Astrocyte (in vitro differentiated cells and primary cell): ENCODE measurements at regions not wholly inside any gene's neighbourhood (a gene's known extent, or its start where the extent isn't known, plus 50 kb on each side); places are given as distances from the start of the nearest gene placed in this dataset.

Source experiments
- DNase-seq: peaks from one replicate; pipeline ENCODE4 v3.0.0-alpha.2; 2010; ENCODE audit warnings: low read depth
- FAIRE-seq: peaks from 2 replicates; lab custom pipeline; 2011; peaks lifted over from hg19 to GRCh38; lab: Jason Lieb, UNC
- H2AFZ ChIP-seq: 2 replicates; pipeline ENCODE4 v1.6.0; 2012; ENCODE audit warnings: low read depth, low read length, inconsistent platforms
- H3K27ac ChIP-seq: 2 replicates; pipeline ENCODE4 v1.5.1; 2011; ENCODE audit warnings: low read depth, low read length, inconsistent platforms
- H3K27me3 ChIP-seq: 2 replicates; pipeline ENCODE4 v1.6.0; 2011; ENCODE audit warnings: low read length, inconsistent platforms; ENCODE audit not compliant: insufficient read depth
- H3K36me3 ChIP-seq: 2 replicates; pipeline ENCODE4 v1.5.1; 2011; ENCODE audit warnings: low read length, inconsistent platforms; ENCODE audit not compliant: insufficient read depth
- H3K4me1 ChIP-seq: 2 replicates; pipeline ENCODE4 v1.5.1; 2011; ENCODE audit warnings: low read length, inconsistent platforms; ENCODE audit not compliant: insufficient read depth
- H3K4me2 ChIP-seq: 2 replicates; pipeline ENCODE4 v1.6.0; 2012; ENCODE audit warnings: low read length, inconsistent platforms
- H3K4me3 ChIP-seq: 2 replicates; pipeline ENCODE4 v1.5.1; 2011; ENCODE audit warnings: low read depth, mild to moderate bottlenecking, low read length, inconsistent platforms; ENCODE audit not compliant: insufficient read depth
- H3K79me2 ChIP-seq: 2 replicates; pipeline ENCODE4 v1.6.0; 2012; ENCODE audit warnings: mild to moderate bottlenecking, low read length, inconsistent platforms; ENCODE audit not compliant: insufficient read depth
- H3K9ac ChIP-seq: 2 replicates; pipeline ENCODE4 v1.6.0; 2012; ENCODE audit warnings: mild to moderate bottlenecking, low read length, inconsistent platforms
- H3K9me3 ChIP-seq: 2 replicates; pipeline ENCODE4 v1.5.1; 2012; ENCODE audit warnings: low read depth, mild to moderate bottlenecking, low read length, inconsistent platforms; ENCODE audit not compliant: insufficient read depth
- H4K20me1 ChIP-seq: 2 replicates; pipeline ENCODE4 v1.6.0; 2012; ENCODE audit warnings: low read length, inconsistent platforms; ENCODE audit not compliant: insufficient read depth
- H3K27ac Mint-ChIP-seq: one replicate; pipeline ENCODE4 v1.8.0; 2021; ENCODE audit warnings: mild to moderate bottlenecking, mixed read lengths; ENCODE audit not compliant: unreplicated experiment
- H3K27me3 Mint-ChIP-seq: one replicate; pipeline ENCODE4 v1.8.0; 2021; ENCODE audit warnings: low read depth, mixed read lengths; ENCODE audit not compliant: unreplicated experiment
- H3K36me3 Mint-ChIP-seq: one replicate; pipeline ENCODE4 v1.8.0; 2021; ENCODE audit warnings: low read depth, mixed read lengths; ENCODE audit not compliant: unreplicated experiment
- H3K4me1 Mint-ChIP-seq: one replicate; pipeline ENCODE4 v1.8.0; 2021; ENCODE audit warnings: low read depth, mixed read lengths; ENCODE audit not compliant: unreplicated experiment
- H3K4me3 Mint-ChIP-seq: one replicate; pipeline ENCODE4 v1.8.0; 2021; ENCODE audit warnings: mild to moderate bottlenecking, moderate library complexity, mixed read lengths; ENCODE audit not compliant: unreplicated experiment
- H3K9me3 Mint-ChIP-seq: one replicate; pipeline ENCODE4 v1.8.0; 2021; ENCODE audit warnings: mild to moderate bottlenecking, mixed read lengths; ENCODE audit not compliant: unreplicated experiment
- CTCF ChIP-seq: IDR thresholded peaks from 2 replicates; pipeline ENCODE4 v1.5.1; 2011; ENCODE audit warnings: low read depth, mild to moderate bottlenecking, inconsistent platforms, low read length, moderate library complexity; ENCODE audit not compliant: insufficient read depth
- EZH2 ChIP-seq: IDR thresholded peaks from 2 replicates; pipeline ENCODE4 v1.6.1; 2012; ENCODE audit warnings: mild to moderate bottlenecking, low read length, inconsistent platforms; ENCODE audit not compliant: insufficient read depth

DNA sequence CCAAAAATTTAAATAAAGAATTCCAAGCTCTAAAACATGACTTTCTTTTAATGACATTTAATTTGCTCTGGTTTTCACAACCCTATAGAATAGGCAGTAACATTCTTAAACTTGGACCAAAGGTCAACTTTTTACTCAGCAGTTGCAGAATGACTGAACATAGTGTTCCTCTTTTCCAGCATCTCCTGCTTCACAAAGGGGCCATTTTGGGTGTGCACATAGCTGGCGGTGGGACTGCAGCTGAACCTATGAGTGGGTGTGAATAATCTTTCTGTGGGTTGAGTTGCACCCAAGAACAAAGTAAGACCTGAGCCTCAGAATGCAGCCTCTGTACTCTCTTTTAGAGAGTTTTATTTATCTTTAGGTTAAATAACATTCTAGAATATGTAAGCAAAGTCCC is 96.9 kb upstream of the HAPLN1 start:
- no peak overlapping the region for H3K4me3 ChIP-seq
- H3K4me2 ChIP-seq: no peak overlapping the region
- no peaks in the 10 kb centered on the region for H3K27me3 Mint-ChIP-seq

GRCh38 chr5:83815661-83816060 is 95.0 kb upstream of the HAPLN1 start:
- Histone ChIP-seq H3K79me2 (no peaks in the 10 kb centered on the region), H3K9ac (no peak overlapping the region), H2AFZ (no peak overlapping the region), H3K4me3 (no peak overlapping the region), H3K36me3 (no peaks in the 10 kb centered on the region), H3K9me3 (no peaks in the 10 kb centered on the region), H4K20me1 (no peaks in the 10 kb centered on the region), H3K4me2 (no peak overlapping the region), H3K4me1 (no peaks in the 10 kb centered on the region), H3K27me3 (no peaks in the 10 kb centered on the region), H3K27ac (no peak overlapping the region)
- Mint-ChIP-seq H3K36me3 (no peaks in the 10 kb centered on the region), H3K4me3 (no peak overlapping the region), H3K27me3 (no peaks in the 10 kb centered on the region), H3K4me1 (no peaks in the 10 kb centered on the region), H3K27ac (no peak overlapping the region), H3K9me3 (peaks cover 6% of the 10 kb centered on the region)
- no peak for FAIRE-seq
- TF ChIP-seq EZH2: no peak
- TF ChIP-seq CTCF: no peak
- DNase-seq: no peak

More for the DNA sequence above, 96.9 kb upstream of the HAPLN1 start:
- H3K4me1 Mint-ChIP-seq: no peaks in the 10 kb centered on the region
- peaks cover 6% of the 10 kb centered on the region for H3K9me3 Mint-ChIP-seq
- DNase-seq (no peak), FAIRE-seq (no peak)
- H3K4me3 Mint-ChIP-seq: no peak overlapping the region
- Histone ChIP-seq H3K9me3 (no peaks in the 10 kb centered on the region), H3K36me3 (no peaks in the 10 kb centered on the region), H3K79me2 (no peaks in the 10 kb centered on the region), H2AFZ (no peak overlapping the region), H3K27me3 (no peaks in the 10 kb centered on the region), H3K9ac (no peak overlapping the region), H3K4me1 (no peaks in the 10 kb centered on the region), H4K20me1 (no peaks in the 10 kb centered on the region), H3K27ac (no peak overlapping the region)
- TF ChIP-seq EZH2: no peak
- TF ChIP-seq CTCF: no peak
- no peak overlapping the region for H3K27ac Mint-ChIP-seq
- H3K36me3 Mint-ChIP-seq: no peaks in the 10 kb centered on the region

DNA sequence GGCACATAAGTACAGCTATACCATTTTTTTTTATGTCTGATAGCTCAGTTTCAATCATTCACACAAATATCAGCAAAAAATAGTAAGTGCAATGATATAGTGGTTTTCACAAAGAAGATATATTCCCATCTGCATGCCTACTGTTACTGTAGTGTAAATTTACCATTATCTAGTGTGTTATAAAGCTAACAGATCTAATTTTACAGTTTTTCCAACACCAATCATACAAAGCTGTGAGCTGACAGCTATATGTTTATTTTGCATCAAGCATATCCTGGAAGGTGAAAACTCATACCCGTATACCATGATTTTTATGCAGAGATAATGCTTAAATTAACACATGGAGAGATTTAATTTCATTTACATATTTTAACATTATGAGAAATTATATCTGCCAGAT is 89.9 kb upstream of the HAPLN1 start:
- no peaks in the 10 kb centered on the region for H3K9me3 Mint-ChIP-seq
- DNase-seq (no peak), FAIRE-seq (no peak)
- H3K9me3 ChIP-seq: no peaks in the 10 kb centered on the region
- H2AFZ ChIP-seq: no peak overlapping the region
- no peaks in the 10 kb centered on the region for H3K27me3 ChIP-seq
- H3K36me3 ChIP-seq: no peaks in the 10 kb centered on the region
- H3K79me2 ChIP-seq: no peaks in the 10 kb centered on the region
- no peaks in the 10 kb centered on the region for H3K27me3 Mint-ChIP-seq
- H4K20me1 ChIP-seq: no peaks in the 10 kb centered on the region
- no peak overlapping the region for H3K9ac ChIP-seq
- no peak overlapping the region for H3K4me3 Mint-ChIP-seq
- no peak overlapping the region for H3K4me3 ChIP-seq
- no peak overlapping the region for H3K27ac Mint-ChIP-seq
- no peaks in the 10 kb centered on the region for H3K36me3 Mint-ChIP-seq
- no peaks in the 10 kb centered on the region for H3K4me1 Mint-ChIP-seq
- no peak overlapping the region for H3K4me2 ChIP-seq
- no peaks in the 10 kb centered on the region for H3K4me1 ChIP-seq
- no peak for TF ChIP-seq CTCF
- TF ChIP-seq EZH2: no peak
- no peak overlapping the region for H3K27ac ChIP-seq
